Body of pancreas (tissue), 4 donors: ENCODE measurements at regions not wholly inside any gene's neighbourhood (a gene's known extent, or its start where the extent isn't known, plus 50 kb on each side); places are given as distances from the start of the nearest gene placed in this dataset.

ENCODE experiments used
- POLR2A ChIP-seq, 3 donors: fragments of 450-650 bp; IDR thresholded peaks; one replicate each; pipeline ENCODE4 v1.6.1; 2016; ENCODE audit warnings: antibody characterized with exemption in 3 of 3, mild to moderate bottlenecking in 2 of 3
- TF ChIP-seq, protein P1 (sequence below), 7 experiments: fragments of 450-650 bp in 4 of 7; fragments of 200-600 bp in 3 of 7; sonication (generic) in 3 of 7; IDR thresholded peaks; one replicate each; pipeline ENCODE4 v1.5.1; 2016 to 2019; ENCODE audit warnings: antibody characterized with exemption in 7 of 7

DNA sequence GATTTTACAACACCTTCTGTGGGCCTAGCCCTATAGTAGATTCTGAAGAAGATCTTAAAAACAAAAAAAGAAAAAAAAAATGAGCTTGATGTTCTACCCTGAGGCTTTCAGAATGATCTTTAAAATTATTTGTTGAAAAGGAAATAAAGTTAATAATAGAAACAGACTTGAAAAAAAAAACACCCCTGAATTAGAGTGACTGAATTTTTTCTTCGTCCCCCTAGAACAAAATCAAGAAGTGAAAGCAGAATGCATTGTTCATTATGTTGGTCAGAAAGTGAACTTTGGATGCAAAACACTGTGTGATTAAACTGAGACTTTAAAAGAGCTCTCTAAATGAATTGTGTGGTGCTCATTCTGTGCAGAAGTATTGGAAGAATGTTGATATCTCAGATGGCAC, 1384.4 kb upstream of the PIK3C3 start:
- TF ChIP-seq POLR2A (IDR thresholded peaks at IDR 0.05) = no peak
- TF ChIP-seq, protein P1, sequence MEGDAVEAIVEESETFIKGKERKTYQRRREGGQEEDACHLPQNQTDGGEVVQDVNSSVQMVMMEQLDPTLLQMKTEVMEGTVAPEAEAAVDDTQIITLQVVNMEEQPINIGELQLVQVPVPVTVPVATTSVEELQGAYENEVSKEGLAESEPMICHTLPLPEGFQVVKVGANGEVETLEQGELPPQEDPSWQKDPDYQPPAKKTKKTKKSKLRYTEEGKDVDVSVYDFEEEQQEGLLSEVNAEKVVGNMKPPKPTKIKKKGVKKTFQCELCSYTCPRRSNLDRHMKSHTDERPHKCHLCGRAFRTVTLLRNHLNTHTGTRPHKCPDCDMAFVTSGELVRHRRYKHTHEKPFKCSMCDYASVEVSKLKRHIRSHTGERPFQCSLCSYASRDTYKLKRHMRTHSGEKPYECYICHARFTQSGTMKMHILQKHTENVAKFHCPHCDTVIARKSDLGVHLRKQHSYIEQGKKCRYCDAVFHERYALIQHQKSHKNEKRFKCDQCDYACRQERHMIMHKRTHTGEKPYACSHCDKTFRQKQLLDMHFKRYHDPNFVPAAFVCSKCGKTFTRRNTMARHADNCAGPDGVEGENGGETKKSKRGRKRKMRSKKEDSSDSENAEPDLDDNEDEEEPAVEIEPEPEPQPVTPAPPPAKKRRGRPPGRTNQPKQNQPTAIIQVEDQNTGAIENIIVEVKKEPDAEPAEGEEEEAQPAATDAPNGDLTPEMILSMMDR (IDR thresholded peaks at IDR 0.05) = no peak
